ENCODE measurements at regions not wholly inside any gene's neighbourhood (a gene's known extent, or its start where the extent isn't known, plus 50 kb on each side); places are given as distances from the start of the nearest gene placed in this dataset.

DNA sequence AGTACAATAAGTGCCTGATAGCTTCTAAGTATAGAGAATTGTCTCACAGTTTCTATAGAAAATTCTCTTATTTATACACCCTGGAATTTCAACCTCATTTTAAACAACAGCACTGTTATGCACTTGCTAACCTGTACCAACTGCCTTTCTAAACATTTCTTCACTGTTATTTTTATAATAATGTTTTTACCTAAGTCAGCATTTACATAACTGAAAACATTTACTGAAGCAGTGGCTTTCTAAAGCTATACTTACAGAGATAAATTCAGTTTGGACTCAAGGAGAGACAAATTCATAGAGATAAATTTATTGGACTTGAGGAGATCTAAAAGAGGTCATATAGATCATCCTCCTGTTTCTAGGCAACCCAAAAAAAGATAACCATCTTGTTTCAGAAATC, 686.6 kb upstream of the FAT3 start:
- CTCF ChIA-PET: no interaction called here
- H3K27ac ChIP-seq (ENCODE audit: low read depth, low read length, poor library complexity, severe bottlenecking): no peak overlapping the region
- TF ChIP-seq EZH2 (IDR thresholded peaks at IDR 0.05; ENCODE audit: borderline replicate concordance, low read depth, low read length, poor library complexity, severe bottlenecking): no peak
- TF ChIP-seq, protein P1, sequence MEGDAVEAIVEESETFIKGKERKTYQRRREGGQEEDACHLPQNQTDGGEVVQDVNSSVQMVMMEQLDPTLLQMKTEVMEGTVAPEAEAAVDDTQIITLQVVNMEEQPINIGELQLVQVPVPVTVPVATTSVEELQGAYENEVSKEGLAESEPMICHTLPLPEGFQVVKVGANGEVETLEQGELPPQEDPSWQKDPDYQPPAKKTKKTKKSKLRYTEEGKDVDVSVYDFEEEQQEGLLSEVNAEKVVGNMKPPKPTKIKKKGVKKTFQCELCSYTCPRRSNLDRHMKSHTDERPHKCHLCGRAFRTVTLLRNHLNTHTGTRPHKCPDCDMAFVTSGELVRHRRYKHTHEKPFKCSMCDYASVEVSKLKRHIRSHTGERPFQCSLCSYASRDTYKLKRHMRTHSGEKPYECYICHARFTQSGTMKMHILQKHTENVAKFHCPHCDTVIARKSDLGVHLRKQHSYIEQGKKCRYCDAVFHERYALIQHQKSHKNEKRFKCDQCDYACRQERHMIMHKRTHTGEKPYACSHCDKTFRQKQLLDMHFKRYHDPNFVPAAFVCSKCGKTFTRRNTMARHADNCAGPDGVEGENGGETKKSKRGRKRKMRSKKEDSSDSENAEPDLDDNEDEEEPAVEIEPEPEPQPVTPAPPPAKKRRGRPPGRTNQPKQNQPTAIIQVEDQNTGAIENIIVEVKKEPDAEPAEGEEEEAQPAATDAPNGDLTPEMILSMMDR (conservative IDR thresholded peaks at IDR 0.05; ENCODE audit: low read depth, low read length): no peak
- no peak overlapping the region for H3K4me3 ChIP-seq (ENCODE audit: low read depth, low read length, poor library complexity, severe bottlenecking)
- no TSS peak for BruUV-seq (replicated peaks)
- intact Hi-C loops (cut with micrococcal nuclease; ENCODE audit: unreplicated experiment): no loop called here
- DNase-seq (ENCODE audit: low spot score): no peak
- POLR2A ChIA-PET (ENCODE audit: low non-redundant PET): no interaction called here
- H3K27me3 ChIP-seq (replicated peaks; ENCODE audit: insufficient read depth, low read depth, low read length, poor library complexity): no peaks in the 10 kb centered on the region
- H3K4me1 ChIP-seq (ENCODE audit: insufficient read depth, low read length, poor library complexity, severe bottlenecking): no peaks in the 10 kb centered on the region
- no peaks in the 10 kb centered on the region for H3K9me3 ChIP-seq (ENCODE audit: low read depth, low read length, poor library complexity, severe bottlenecking)
- no peaks in the 10 kb centered on the region for H3K36me3 ChIP-seq (ENCODE audit: insufficient read depth, low read length, poor library complexity, severe bottlenecking)

DNA sequence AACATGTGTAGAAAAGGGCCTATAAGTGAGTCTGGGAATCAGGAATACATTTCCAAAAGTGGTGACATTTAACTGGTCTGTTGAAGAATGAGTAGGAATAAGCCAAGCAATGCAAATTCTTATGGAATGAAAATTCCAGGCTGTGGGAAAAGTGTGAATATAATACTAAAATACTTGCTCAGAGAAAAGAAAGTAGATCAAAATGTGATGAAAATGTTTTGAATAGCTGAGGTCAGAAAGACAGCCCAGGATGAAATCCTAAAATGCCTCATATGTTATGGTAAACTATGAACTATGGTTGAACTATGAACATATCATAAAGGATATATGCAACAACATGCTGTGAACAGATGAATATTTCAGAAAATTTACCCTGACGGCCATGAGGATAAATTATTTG, 688.3 kb upstream of the FAT3 start:
- Histone ChIP-seq H3K4me3 (ENCODE audit: low read depth, low read length, poor library complexity, severe bottlenecking) (no peak overlapping the region), H3K9me3 (ENCODE audit: low read depth, low read length, poor library complexity, severe bottlenecking) (no peaks in the 10 kb centered on the region), H3K27ac (ENCODE audit: low read depth, low read length, poor library complexity, severe bottlenecking) (no peak overlapping the region), H3K36me3 (ENCODE audit: insufficient read depth, low read length, poor library complexity, severe bottlenecking) (no peaks in the 10 kb centered on the region), H3K4me1 (ENCODE audit: insufficient read depth, low read length, poor library complexity, severe bottlenecking) (no peaks in the 10 kb centered on the region), H3K27me3 (replicated peaks; ENCODE audit: insufficient read depth, low read depth, low read length, poor library complexity) (no peaks in the 10 kb centered on the region)
- ChIA-PET CTCF (no interaction called here), POLR2A (ENCODE audit: low non-redundant PET) (no interaction called here)
- BruUV-seq (replicated peaks): no TSS peak
- no peak for DNase-seq (ENCODE audit: low spot score)
- intact Hi-C loops (cut with micrococcal nuclease; ENCODE audit: unreplicated experiment): no loop called here
- no peak for TF ChIP-seq EZH2 (IDR thresholded peaks at IDR 0.05; ENCODE audit: borderline replicate concordance, low read depth, low read length, poor library complexity, severe bottlenecking)
- TF ChIP-seq, protein P1 (conservative IDR thresholded peaks at IDR 0.05; ENCODE audit: low read depth, low read length): no peak

DNA sequence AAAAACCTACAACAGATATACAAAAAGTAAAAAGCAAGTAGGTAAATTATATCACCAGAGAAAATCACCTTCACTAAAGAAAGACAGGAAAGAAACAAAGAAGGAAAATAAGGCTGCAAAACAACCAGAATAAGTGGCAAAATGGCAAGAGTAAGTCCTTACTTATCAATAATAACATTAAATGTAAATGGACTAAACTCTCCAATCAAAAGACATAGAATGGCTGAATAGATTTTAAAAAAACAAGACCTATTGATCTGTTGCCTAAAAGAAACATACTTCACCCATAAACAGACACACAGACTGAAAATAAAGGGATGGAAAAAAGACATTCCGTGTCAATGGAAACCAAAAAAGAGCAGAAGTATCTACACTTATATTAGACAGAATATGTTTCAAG, 695.7 kb upstream of the FAT3 start:
- Histone ChIP-seq H3K27ac (ENCODE audit: low read depth, low read length, poor library complexity, severe bottlenecking) (no peak overlapping the region), H3K4me1 (ENCODE audit: insufficient read depth, low read length, poor library complexity, severe bottlenecking) (no peaks in the 10 kb centered on the region), H3K36me3 (ENCODE audit: insufficient read depth, low read length, poor library complexity, severe bottlenecking) (no peaks in the 10 kb centered on the region), H3K4me3 (ENCODE audit: low read depth, low read length, poor library complexity, severe bottlenecking) (no peak overlapping the region), H3K27me3 (replicated peaks; ENCODE audit: insufficient read depth, low read depth, low read length, poor library complexity) (no peaks in the 10 kb centered on the region), H3K9me3 (ENCODE audit: low read depth, low read length, poor library complexity, severe bottlenecking) (no peaks in the 10 kb centered on the region)
- ChIA-PET CTCF (no interaction called here), POLR2A (ENCODE audit: low non-redundant PET) (no interaction called here)
- intact Hi-C loops (cut with micrococcal nuclease; ENCODE audit: unreplicated experiment): no loop called here
- BruUV-seq (replicated peaks): no TSS peak
- no peak for TF ChIP-seq EZH2 (IDR thresholded peaks at IDR 0.05; ENCODE audit: borderline replicate concordance, low read depth, low read length, poor library complexity, severe bottlenecking)
- TF ChIP-seq, protein P1 (conservative IDR thresholded peaks at IDR 0.05; ENCODE audit: low read depth, low read length): no peak
- no peak for DNase-seq (ENCODE audit: low spot score)
